ENCODE measurements at regions not wholly inside any gene's neighbourhood (a gene's known extent, or its start where the extent isn't known, plus 50 kb on each side); places are given as distances from the start of the nearest gene placed in this dataset.

- TF ChIP-seq ZNF274 (IDR thresholded peaks at IDR 0.05; ENCODE audit: borderline replicate concordance, extremely low read depth, low read length) (no peak), JUN (IDR thresholded peaks at IDR 0.05; ENCODE audit: low read depth, low read length) (no peak), EGR1 (IDR thresholded peaks at IDR 0.05; ENCODE audit: borderline replicate concordance, low read depth, low read length) (no peak), HDAC2 (IDR thresholded peaks at IDR 0.05; ENCODE audit: borderline replicate concordance in 1 of 2, low read depth in 2 of 2, low read length in 2 of 2) (no peak)
These were observed 541.3 kb upstream of the SLC39A10 start (continued) for GRCh38 chr2:195115738-195116137.
